ENCODE measurements at regions not wholly inside any gene's neighbourhood (a gene's known extent, or its start where the extent isn't known, plus 50 kb on each side); places are given as distances from the start of the nearest gene placed in this dataset.

GRCh38 chr3:94875149-94875548, 812.3 kb downstream of the NSUN3 start:
- Histone ChIP-seq H3K27me3 (ENCODE audit: control insufficient read depth, insufficient read depth, low read length) (no peaks in the 10 kb centered on the region), H3K9ac (ENCODE audit: low read length) (no peak overlapping the region), H3K4me3 (ENCODE audit: low read length) (no peak overlapping the region), H3K9me3 (ENCODE audit: control insufficient read depth, low read depth, low read length) (peaks cover 13% of the 10 kb centered on the region), H3K36me3 (ENCODE audit: control insufficient read depth, low read depth, low read length) (no peaks in the 10 kb centered on the region), H3K4me1 (ENCODE audit: control insufficient read depth, low read depth, low read length) (no peaks in the 10 kb centered on the region), H3K27ac (ENCODE audit: low read length) (no peak overlapping the region)

GRCh38 chr3:94887065-94887464, 824.2 kb downstream of the NSUN3 start:
- H3K36me3 ChIP-seq (ENCODE audit: control insufficient read depth, low read depth, low read length): no peaks in the 10 kb centered on the region
- no peaks in the 10 kb centered on the region for H3K4me1 ChIP-seq (ENCODE audit: control insufficient read depth, low read depth, low read length)
- H3K9ac ChIP-seq (ENCODE audit: low read length): no peak overlapping the region
- no peaks in the 10 kb centered on the region for H3K9me3 ChIP-seq (ENCODE audit: control insufficient read depth, low read depth, low read length)
- no peak overlapping the region for H3K27ac ChIP-seq (ENCODE audit: low read length)
- no peak overlapping the region for H3K4me3 ChIP-seq (ENCODE audit: low read length)
- H3K27me3 ChIP-seq (ENCODE audit: control insufficient read depth, insufficient read depth, low read length): no peaks in the 10 kb centered on the region

DNA sequence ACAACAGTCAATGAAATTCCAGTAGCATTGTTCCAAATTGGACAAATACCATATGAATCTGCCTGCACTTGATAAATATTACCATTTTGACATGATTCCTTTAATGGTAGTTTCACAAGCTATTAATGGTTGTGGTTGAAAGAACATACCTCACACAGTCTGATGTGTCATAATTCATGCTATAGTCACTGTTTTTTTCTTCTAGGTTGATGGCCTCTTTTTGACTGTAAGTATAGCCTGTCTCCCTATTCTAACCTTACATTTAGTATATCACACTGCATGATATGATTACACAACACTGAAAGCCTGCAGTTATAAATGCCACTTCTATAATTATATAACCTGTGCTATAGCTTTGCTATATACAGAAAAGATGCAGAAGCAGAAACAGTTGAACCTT, 834.1 kb downstream of the NSUN3 start:
- no peak overlapping the region for H3K4me3 ChIP-seq (ENCODE audit: low read length)
- H3K27me3 ChIP-seq (ENCODE audit: control insufficient read depth, insufficient read depth, low read length): no peaks in the 10 kb centered on the region
- H3K4me1 ChIP-seq (ENCODE audit: control insufficient read depth, low read depth, low read length): no peaks in the 10 kb centered on the region
- no peak overlapping the region for H3K27ac ChIP-seq (ENCODE audit: low read length)
- no peaks in the 10 kb centered on the region for H3K9me3 ChIP-seq (ENCODE audit: control insufficient read depth, low read depth, low read length)
- no peak overlapping the region for H3K9ac ChIP-seq (ENCODE audit: low read length)
- H3K36me3 ChIP-seq (ENCODE audit: control insufficient read depth, low read depth, low read length): no peaks in the 10 kb centered on the region

DNA sequence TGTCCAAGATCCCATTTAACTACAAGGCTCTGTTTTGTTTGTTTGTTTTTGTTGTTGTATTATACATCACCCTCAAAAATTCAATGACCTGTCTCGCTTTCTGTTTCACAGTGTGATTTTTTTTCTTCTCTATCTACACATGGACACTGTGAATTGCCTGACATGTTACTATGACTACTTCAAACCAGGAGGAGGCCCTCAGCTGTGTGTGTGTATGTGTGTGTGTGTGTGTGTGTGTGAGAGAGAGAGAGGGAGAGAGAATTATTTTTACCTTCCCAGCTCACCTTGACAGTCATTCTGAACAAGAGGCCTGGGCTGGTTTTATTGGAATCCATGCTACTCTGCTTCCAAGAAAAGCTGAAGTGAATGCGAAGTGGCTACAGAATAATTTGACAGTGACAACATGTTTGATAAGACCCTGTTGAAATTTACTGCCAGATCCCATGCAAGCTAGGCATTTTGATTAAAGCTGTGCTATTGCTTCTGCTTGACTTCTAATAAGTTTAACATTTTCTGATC, 841.4 kb downstream of the NSUN3 start:
- H3K4me3 ChIP-seq (ENCODE audit: low read length): no peak overlapping the region
- no peaks in the 10 kb centered on the region for H3K9me3 ChIP-seq (ENCODE audit: control insufficient read depth, low read depth, low read length)
- no peaks in the 10 kb centered on the region for H3K36me3 ChIP-seq (ENCODE audit: control insufficient read depth, low read depth, low read length)
- H3K27me3 ChIP-seq (ENCODE audit: control insufficient read depth, insufficient read depth, low read length): no peaks in the 10 kb centered on the region
- no peak overlapping the region for H3K27ac ChIP-seq (ENCODE audit: low read length)
- H3K4me1 ChIP-seq (ENCODE audit: control insufficient read depth, low read depth, low read length): no peaks in the 10 kb centered on the region
- no peak overlapping the region for H3K9ac ChIP-seq (ENCODE audit: low read length)

DNA sequence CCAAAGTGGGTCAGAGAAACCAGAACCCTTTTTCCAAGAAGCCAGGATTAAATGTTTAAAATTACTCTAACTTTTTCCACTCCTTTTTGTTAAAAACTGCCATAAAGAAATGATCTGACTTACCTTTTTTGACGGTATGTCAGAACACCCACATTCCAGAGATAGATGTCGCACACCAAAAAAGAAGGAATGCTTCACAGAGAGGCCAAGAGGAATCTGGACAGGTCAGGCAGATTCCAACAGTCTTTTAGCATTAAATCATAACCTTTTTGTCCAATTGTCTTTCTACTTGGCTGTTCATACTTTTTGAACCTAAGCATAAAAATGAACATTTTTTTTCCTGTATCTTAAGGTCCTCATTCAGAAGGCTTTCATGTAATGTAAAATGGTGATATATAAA, 846.9 kb downstream of the NSUN3 start:
- Histone ChIP-seq H3K9ac (ENCODE audit: low read length) (no peak overlapping the region), H3K4me1 (ENCODE audit: control insufficient read depth, low read depth, low read length) (no peaks in the 10 kb centered on the region), H3K4me3 (ENCODE audit: low read length) (no peak overlapping the region), H3K27me3 (ENCODE audit: control insufficient read depth, insufficient read depth, low read length) (no peaks in the 10 kb centered on the region), H3K27ac (ENCODE audit: low read length) (no peak overlapping the region), H3K36me3 (ENCODE audit: control insufficient read depth, low read depth, low read length) (no peaks in the 10 kb centered on the region), H3K9me3 (ENCODE audit: control insufficient read depth, low read depth, low read length) (no peaks in the 10 kb centered on the region)

- Histone ChIP-seq H3K9me3 (ENCODE audit: control insufficient read depth, low read depth, low read length) (no peaks in the 10 kb centered on the region), H3K36me3 (ENCODE audit: control insufficient read depth, low read depth, low read length) (no peaks in the 10 kb centered on the region), H3K27ac (ENCODE audit: low read length) (no peak overlapping the region), H3K9ac (ENCODE audit: low read length) (no peak overlapping the region), H3K4me3 (ENCODE audit: low read length) (no peak overlapping the region), H3K27me3 (ENCODE audit: control insufficient read depth, insufficient read depth, low read length) (no peaks in the 10 kb centered on the region), H3K4me1 (ENCODE audit: control insufficient read depth, low read depth, low read length) (no peaks in the 10 kb centered on the region)
Measured at GRCh38 chr3:94912656-94913055, 849.8 kb downstream of the NSUN3 start.

DNA sequence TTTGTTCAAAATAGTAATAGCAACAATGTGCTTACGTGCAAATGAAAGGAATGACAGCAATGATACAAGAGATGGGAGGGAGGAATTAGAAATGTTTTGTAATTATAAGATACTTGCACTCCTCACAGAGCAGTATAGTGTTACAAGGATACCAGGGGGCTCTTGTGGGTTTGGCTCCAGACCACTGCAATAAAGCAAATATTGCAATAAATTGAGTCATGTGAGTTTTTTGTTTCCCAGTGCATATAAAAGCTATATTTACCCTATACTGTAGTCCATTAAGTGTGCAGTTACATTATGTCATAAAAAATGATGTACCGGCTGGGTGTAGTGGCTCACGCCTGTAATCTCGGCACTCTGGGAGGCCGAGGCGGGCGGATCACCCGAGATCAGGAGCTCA, 864.3 kb downstream of the NSUN3 start:
- H3K4me3 ChIP-seq (ENCODE audit: low read length): no peak overlapping the region
- no peaks in the 10 kb centered on the region for H3K27me3 ChIP-seq (ENCODE audit: control insufficient read depth, insufficient read depth, low read length)
- H3K4me1 ChIP-seq (ENCODE audit: control insufficient read depth, low read depth, low read length): no peaks in the 10 kb centered on the region
- H3K27ac ChIP-seq (ENCODE audit: low read length): no peak overlapping the region
- H3K9me3 ChIP-seq (ENCODE audit: control insufficient read depth, low read depth, low read length): no peaks in the 10 kb centered on the region
- H3K9ac ChIP-seq (ENCODE audit: low read length): no peak overlapping the region
- H3K36me3 ChIP-seq (ENCODE audit: control insufficient read depth, low read depth, low read length): no peaks in the 10 kb centered on the region

GRCh38 chr3:94928921-94929320, 866.1 kb downstream of the NSUN3 start:
- no peak overlapping the region for H3K27ac ChIP-seq (ENCODE audit: low read length)
- no peak overlapping the region for H3K4me3 ChIP-seq (ENCODE audit: low read length)
- no peaks in the 10 kb centered on the region for H3K36me3 ChIP-seq (ENCODE audit: control insufficient read depth, low read depth, low read length)
- H3K4me1 ChIP-seq (ENCODE audit: control insufficient read depth, low read depth, low read length): no peaks in the 10 kb centered on the region
- H3K9me3 ChIP-seq (ENCODE audit: control insufficient read depth, low read depth, low read length): no peaks in the 10 kb centered on the region
- H3K9ac ChIP-seq (ENCODE audit: low read length): no peak overlapping the region
- H3K27me3 ChIP-seq (ENCODE audit: control insufficient read depth, insufficient read depth, low read length): no peaks in the 10 kb centered on the region

GRCh38 chr3:94935738-94936580, 873.1 kb downstream of the NSUN3 start:
- no peak overlapping the region for H3K27ac ChIP-seq (ENCODE audit: low read length)
- no peaks in the 10 kb centered on the region for H3K4me1 ChIP-seq (ENCODE audit: control insufficient read depth, low read depth, low read length)
- H3K9ac ChIP-seq (ENCODE audit: low read length): no peak overlapping the region
- no peaks in the 10 kb centered on the region for H3K36me3 ChIP-seq (ENCODE audit: control insufficient read depth, low read depth, low read length)
- H3K4me3 ChIP-seq (ENCODE audit: low read length): no peak overlapping the region
- H3K27me3 ChIP-seq (ENCODE audit: control insufficient read depth, insufficient read depth, low read length): no peaks in the 10 kb centered on the region
- no peaks in the 10 kb centered on the region for H3K9me3 ChIP-seq (ENCODE audit: control insufficient read depth, low read depth, low read length)

DNA sequence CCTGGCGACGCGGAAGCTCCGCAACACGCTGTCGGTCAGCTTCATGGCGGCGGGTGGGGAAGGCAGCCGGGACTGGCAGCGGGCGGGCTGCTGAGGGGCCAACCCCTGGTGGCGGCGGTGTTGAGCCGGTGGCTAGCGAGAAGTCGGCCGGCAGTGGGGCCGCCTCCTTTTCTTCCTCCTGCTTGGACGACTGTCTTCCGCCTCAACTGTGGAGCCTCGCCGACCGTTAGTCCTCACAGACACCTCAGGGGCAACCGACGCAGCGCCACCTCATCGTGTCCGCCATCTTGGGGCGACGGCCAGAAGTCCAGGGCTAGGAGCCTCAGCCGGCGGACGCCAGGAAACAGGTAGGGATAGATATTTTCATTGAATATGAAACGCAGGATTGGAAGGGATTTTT, 875.1 kb downstream of the NSUN3 start:
- Histone ChIP-seq H3K4me3 (ENCODE audit: low read length) (no peak overlapping the region), H3K27ac (ENCODE audit: low read length) (no peak overlapping the region), H3K9ac (ENCODE audit: low read length) (no peak overlapping the region), H3K4me1 (ENCODE audit: control insufficient read depth, low read depth, low read length) (no peaks in the 10 kb centered on the region), H3K27me3 (ENCODE audit: control insufficient read depth, insufficient read depth, low read length) (no peaks in the 10 kb centered on the region), H3K9me3 (ENCODE audit: control insufficient read depth, low read depth, low read length) (no peaks in the 10 kb centered on the region), H3K36me3 (ENCODE audit: control insufficient read depth, low read depth, low read length) (no peaks in the 10 kb centered on the region)

DNA sequence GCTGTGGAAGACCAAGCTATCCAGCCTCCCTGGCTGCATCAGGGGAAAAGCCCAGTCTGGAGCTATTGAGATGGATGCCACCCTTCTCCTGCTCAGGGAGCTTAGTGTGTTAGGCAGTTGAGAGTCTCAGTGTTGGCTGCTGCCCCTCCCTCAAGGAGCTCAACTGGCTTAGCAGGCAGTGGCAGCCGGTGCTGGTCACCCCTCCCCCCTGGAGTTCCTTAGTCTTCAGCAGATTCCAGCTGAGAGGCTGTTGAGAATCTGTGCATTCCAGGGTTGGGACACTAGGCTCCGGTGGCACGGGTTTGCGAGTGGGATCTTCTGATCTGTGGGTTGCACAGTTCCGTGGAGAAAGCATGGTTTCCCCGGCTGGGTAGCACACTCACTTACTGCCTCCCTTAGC, 883.8 kb downstream of the NSUN3 start:
- H3K9ac ChIP-seq (ENCODE audit: low read length): no peak overlapping the region
- H3K4me3 ChIP-seq (ENCODE audit: low read length): no peak overlapping the region
- no peaks in the 10 kb centered on the region for H3K27me3 ChIP-seq (ENCODE audit: control insufficient read depth, insufficient read depth, low read length)
- no peak overlapping the region for H3K27ac ChIP-seq (ENCODE audit: low read length)
- no peaks in the 10 kb centered on the region for H3K36me3 ChIP-seq (ENCODE audit: control insufficient read depth, low read depth, low read length)
- no peaks in the 10 kb centered on the region for H3K9me3 ChIP-seq (ENCODE audit: control insufficient read depth, low read depth, low read length)
- H3K4me1 ChIP-seq (ENCODE audit: control insufficient read depth, low read depth, low read length): no peaks in the 10 kb centered on the region

GRCh38 chr3:94961423-94962100, 898.7 kb downstream of the NSUN3 start:
- peaks cover 7% of the 10 kb centered on the region for H3K4me1 ChIP-seq (ENCODE audit: control insufficient read depth, low read depth, low read length)
- H3K9ac ChIP-seq (ENCODE audit: low read length): no peak overlapping the region
- no peaks in the 10 kb centered on the region for H3K9me3 ChIP-seq (ENCODE audit: control insufficient read depth, low read depth, low read length)
- H3K36me3 ChIP-seq (ENCODE audit: control insufficient read depth, low read depth, low read length): no peaks in the 10 kb centered on the region
- no peak overlapping the region for H3K27ac ChIP-seq (ENCODE audit: low read length)
- no peak overlapping the region for H3K4me3 ChIP-seq (ENCODE audit: low read length)
- H3K27me3 ChIP-seq (ENCODE audit: control insufficient read depth, insufficient read depth, low read length): no peaks in the 10 kb centered on the region

All from iPS-18a (cell line).